Gastrocnemius medialis (tissue), 4 donors: ENCODE measurements at regions not wholly inside any gene's neighbourhood (a gene's known extent, or its start where the extent isn't known, plus 50 kb on each side); places are given as distances from the start of the nearest gene placed in this dataset.

Source experiments
- ATAC-seq, 2 donors: fragments of 150-250 bp; one replicate each; pipeline ENCODE4 v1.9.1; 2016
- DNase-seq, 2 donors: peaks; one replicate each; pipeline ENCODE4 v3.0.0-alpha.2; 2019
- H3K27ac ChIP-seq, 4 donors: fragments of 200-600 bp; sonication (generic); 1 replicate in 1 of 4; 2 replicates in 3 of 4; pipeline ENCODE4 v1.5.1; 2016 to 2018; ENCODE audit warnings: mild to moderate bottlenecking in 2 of 4, moderate library complexity in 1 of 4
- H3K27me3 ChIP-seq, 3 donors: fragments of 200-600 bp; sonication (generic) in 2 of 3; 1 replicate in 1 of 3; 2 replicates in 2 of 3; pipeline versions ENCODE4 v1.5.1 to v1.6.0; 2016 to 2019; ENCODE audit warnings: mild to moderate bottlenecking in 1 of 3, moderate library complexity in 1 of 3
- H3K36me3 ChIP-seq, 2 donors: fragments of 200-600 bp; sonication (generic) in 1 of 2; one replicate each; pipeline ENCODE4 v1.5.1; 2017 to 2018
- H3K4me1 ChIP-seq, 2 donors: fragments of 200-600 bp; sonication (generic) in 1 of 2; one replicate each; pipeline ENCODE4 v1.5.1; 2016 to 2017; ENCODE audit warnings: mild to moderate bottlenecking in 2 of 2
- H3K4me3 ChIP-seq, 4 donors: fragments of 200-600 bp; sonication (generic) in 3 of 4; 1 replicate in 1 of 4; 2 replicates in 3 of 4; pipeline ENCODE4 v1.5.1; 2016 to 2019; ENCODE audit warnings: mild to moderate bottlenecking in 2 of 4
- H3K9me3 ChIP-seq, 3 donors: fragments of 200-600 bp; sonication (generic) in 2 of 3; 1 replicate in 1 of 3; 2 replicates in 2 of 3; pipeline ENCODE4 v1.5.1; 2016 to 2019
- CTCF ChIP-seq, 5 experiments: fragments of 450-650 bp in 3 of 5; fragments of 200-600 bp in 2 of 5; sonication (generic) in 2 of 5; IDR thresholded peaks in 4 of 5; conservative IDR thresholded peaks in 1 of 5; 1 replicate in 4 of 5; 2 replicates in 1 of 5; pipeline ENCODE4 v1.5.1; 2016 to 2019; ENCODE audit warnings: antibody characterized with exemption in 5 of 5, mild to moderate bottlenecking in 3 of 5, moderate library complexity in 3 of 5
- POLR2A ChIP-seq, 2 donors: fragments of 450-650 bp; IDR thresholded peaks; one replicate each; pipeline ENCODE4 v1.6.1; 2017; ENCODE audit warnings: antibody characterized with exemption in 2 of 2, mild to moderate bottlenecking in 2 of 2, moderate library complexity in 2 of 2
- in situ Hi-C, 4 donors: fragments of 200-750 bp; cut with MboI; loops; one replicate each; pipeline versions ENCODE4 v1.15.0 to v1.8.0; 2017; ENCODE audit warnings: low sequenced_read_pairs in 4 of 4
- intact Hi-C: fragments of 100-400 bp; cut with DNase I; formaldehyde crosslinking; loops from one replicate; pipeline ENCODE4 v1.15.1; 2023; ENCODE audit warnings: low total_unique reads

GRCh38 chr7:3207387-3207902, 93.6 kb upstream of the SDK1 start:
- no peaks in the 10 kb centered on the region for H3K27me3 ChIP-seq
- H3K9me3 ChIP-seq: no peaks in the 10 kb centered on the region
- H3K36me3 ChIP-seq: no peaks in the 10 kb centered on the region
- in situ Hi-C loops (no loop called here), intact Hi-C loops (no loop called here)
- H3K27ac ChIP-seq: no peak overlapping the region
- DNase-seq (no peak), ATAC-seq (no peak)
- no peak overlapping the region for H3K4me3 ChIP-seq
- TF ChIP-seq POLR2A (IDR thresholded peaks at IDR 0.05): no peak
- no peak for TF ChIP-seq CTCF (IDR thresholded peaks at IDR 0.05 in 4 of 5, conservative IDR thresholded peaks at IDR 0.05 in 1 of 5)
- no peaks in the 10 kb centered on the region for H3K4me1 ChIP-seq

DNA sequence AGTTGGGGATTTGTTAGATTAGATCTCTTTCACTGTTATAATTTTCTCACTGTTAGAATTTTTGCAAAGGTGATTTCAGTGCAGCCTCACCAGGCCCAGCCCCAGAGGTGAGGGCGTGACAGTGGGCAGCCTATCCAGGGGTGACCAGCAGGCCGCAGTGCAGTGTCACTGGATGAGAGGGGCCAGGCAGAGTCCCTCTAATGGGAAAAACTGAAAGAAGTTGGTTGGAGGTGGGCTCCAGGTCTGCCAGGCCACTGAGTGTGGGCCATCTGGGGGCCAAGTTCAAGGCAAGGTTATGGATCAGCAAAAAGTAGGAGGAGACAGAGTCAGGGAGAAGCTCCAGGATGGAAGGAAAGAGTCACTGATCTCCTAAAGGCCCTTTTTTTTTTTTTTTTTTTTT, 90.5 kb upstream of the SDK1 start:
- DNase-seq (no peak), ATAC-seq (no peak)
- Histone ChIP-seq H3K27me3 (no peaks in the 10 kb centered on the region), H3K9me3 (no peaks in the 10 kb centered on the region), H3K27ac (no peak overlapping the region), H3K36me3 (no peaks in the 10 kb centered on the region), H3K4me1 (no peaks in the 10 kb centered on the region), H3K4me3 (no peak overlapping the region)
- intact Hi-C loops: no loop called here
- in situ Hi-C loops: no loop called here
- no peak for TF ChIP-seq POLR2A (IDR thresholded peaks at IDR 0.05)

DNA sequence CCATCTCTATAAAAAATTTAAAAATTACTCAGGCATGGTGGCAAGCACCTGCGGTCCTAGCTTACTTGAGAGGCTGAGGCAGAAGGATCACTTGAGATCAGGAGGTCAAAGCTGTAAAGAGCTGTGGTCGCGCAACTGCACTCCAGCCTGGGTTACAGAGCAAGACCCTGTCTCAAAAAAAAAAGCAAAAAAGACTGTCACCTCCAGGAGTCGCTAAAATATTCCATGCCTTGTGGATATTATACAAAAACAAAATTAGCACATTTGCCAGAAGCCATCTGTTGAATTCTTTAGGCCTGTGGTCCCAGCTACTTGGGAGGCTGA, 87.0 kb upstream of the SDK1 start:
- DNase-seq: no peak
- H3K9me3 ChIP-seq: no peaks in the 10 kb centered on the region
- in situ Hi-C loops (no loop called here), intact Hi-C loops (no loop called here)
- H3K36me3 ChIP-seq: no peaks in the 10 kb centered on the region
- TF ChIP-seq CTCF (IDR thresholded peaks at IDR 0.05 in 4 of 5, conservative IDR thresholded peaks at IDR 0.05 in 1 of 5): no peak
- TF ChIP-seq POLR2A (IDR thresholded peaks at IDR 0.05): no peak
- H3K27ac ChIP-seq: no peak overlapping the region
- peaks cover 0 to 8% of the 10 kb centered on the region in 2 donors for H3K4me1 ChIP-seq
- H3K4me3 ChIP-seq: no peak overlapping the region
- no peaks in the 10 kb centered on the region for H3K27me3 ChIP-seq
- no peak for ATAC-seq

GRCh38 chr7:3215624-3216585, 85.1 kb upstream of the SDK1 start:
- no peak overlapping the region for H3K4me3 ChIP-seq
- peaks cover 0 to 8% of the 10 kb centered on the region in 2 donors for H3K4me1 ChIP-seq
- H3K9me3 ChIP-seq: no peaks in the 10 kb centered on the region
- H3K27ac ChIP-seq: no peak overlapping the region
- no peaks in the 10 kb centered on the region for H3K36me3 ChIP-seq
- ATAC-seq (no peak), DNase-seq (no peak)
- no peaks in the 10 kb centered on the region for H3K27me3 ChIP-seq
- intact Hi-C loops: no loop called here
- in situ Hi-C loops: no loop called here
- TF ChIP-seq CTCF (IDR thresholded peaks at IDR 0.05 in 4 of 5, conservative IDR thresholded peaks at IDR 0.05 in 1 of 5) (no peak), POLR2A (IDR thresholded peaks at IDR 0.05) (no peak)

DNA sequence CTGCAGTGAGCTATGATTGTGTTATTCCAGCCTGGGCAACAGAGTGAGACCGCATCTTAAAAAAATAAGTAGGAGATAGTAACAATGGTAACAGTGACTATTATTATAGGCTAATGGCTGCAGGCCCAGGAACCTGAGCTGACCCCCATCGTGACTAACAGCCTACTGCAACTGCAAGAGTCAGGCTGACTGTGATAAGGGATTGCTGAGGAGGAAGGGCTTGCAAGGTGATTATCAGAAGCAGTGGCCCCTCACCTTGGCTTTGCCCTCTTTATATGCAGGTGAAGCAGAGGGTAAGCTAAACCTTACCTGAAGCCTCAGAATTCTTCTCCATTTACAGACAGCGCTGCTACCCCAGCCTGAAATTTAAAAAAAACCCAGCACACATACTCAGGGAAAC, 83.9 kb upstream of the SDK1 start:
- Histone ChIP-seq H3K4me1 (peaks cover 0 to 8% of the 10 kb centered on the region in 2 donors), H3K4me3 (no peak overlapping the region), H3K9me3 (no peaks in the 10 kb centered on the region), H3K27ac (no peak overlapping the region), H3K36me3 (no peaks in the 10 kb centered on the region), H3K27me3 (no peaks in the 10 kb centered on the region)
- TF ChIP-seq CTCF (IDR thresholded peaks at IDR 0.05 in 4 of 5, conservative IDR thresholded peaks at IDR 0.05 in 1 of 5) (no peak), POLR2A (IDR thresholded peaks at IDR 0.05) (no peak)
- intact Hi-C loops: no loop called here
- no peak for DNase-seq
- in situ Hi-C loops: no loop called here
- no peak for ATAC-seq
